ENCODE measurements at regions not wholly inside any gene's neighbourhood (a gene's known extent, or its start where the extent isn't known, plus 50 kb on each side); places are given as distances from the start of the nearest gene placed in this dataset.

DNA sequence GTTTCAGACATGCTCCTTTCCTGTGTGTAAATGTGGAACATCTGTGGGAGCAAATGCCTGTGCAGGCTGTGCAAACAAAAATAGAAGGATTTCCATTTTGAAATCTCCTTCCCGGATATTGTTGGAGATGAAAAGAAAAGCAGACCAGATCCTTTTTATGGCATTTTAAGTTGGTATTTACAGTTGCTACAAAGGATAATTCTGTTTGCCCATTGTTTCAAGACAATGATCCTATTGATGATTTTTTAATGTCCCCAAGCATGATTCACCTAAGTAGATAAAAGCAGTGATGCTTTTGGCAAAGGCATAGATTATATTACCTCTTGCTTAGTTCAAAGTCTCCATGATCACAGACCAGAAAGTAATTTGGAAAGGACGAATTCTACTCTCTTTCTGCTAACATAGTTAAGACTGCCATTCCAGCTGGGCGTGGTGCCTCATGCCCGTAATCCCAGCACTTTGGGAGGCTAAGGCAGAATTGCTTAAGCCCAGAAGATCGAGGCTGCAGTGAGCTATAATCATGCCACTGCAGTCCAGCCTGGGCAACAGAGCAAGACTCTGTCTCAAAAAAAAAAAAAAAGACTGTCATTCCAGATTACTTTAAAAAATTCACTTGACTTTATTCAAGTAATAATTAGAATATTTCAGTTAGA lies 209.6 kb upstream of the SLC39A10 start:
- no TSS peak for BruUV-seq (replicated peaks)
- POLR2A ChIA-PET, result no interaction called here
- DNase-seq (ENCODE audit: low spot score) (peak; percentile 6), ATAC-seq (no peak), FAIRE-seq (no peak)
- H2AFZ ChIP-seq (ENCODE audit: low read length), result no peak overlapping the region
- no peak overlapping the region for H3K4me3 ChIP-seq (replicated peaks in 1 of 3; ENCODE audit: insufficient read depth in 1 of 3, low read depth in 2 of 3, low read length in 3 of 3)
- no peak overlapping the region for H3K27ac ChIP-seq (ENCODE audit: extremely low read length, insufficient read depth, low read length)
- H3K27me3 ChIP-seq (ENCODE audit: control insufficient read depth in 1 of 2, insufficient read depth in 2 of 2, low read length in 2 of 2), result no peaks in the 10 kb centered on the region
- CTCF ChIA-PET (ENCODE audit: low intra/inter-chr PET ratio, low total read pairs), result no interaction called here
- H3K36me3 ChIP-seq (replicated peaks in 1 of 2; ENCODE audit: control insufficient read depth in 1 of 2, insufficient read depth in 2 of 2, low read length in 2 of 2), result no peaks in the 10 kb centered on the region
- H3K9me3 ChIP-seq (ENCODE audit: low read length), result no peaks in the 10 kb centered on the region
- TF ChIP-seq, protein P1, sequence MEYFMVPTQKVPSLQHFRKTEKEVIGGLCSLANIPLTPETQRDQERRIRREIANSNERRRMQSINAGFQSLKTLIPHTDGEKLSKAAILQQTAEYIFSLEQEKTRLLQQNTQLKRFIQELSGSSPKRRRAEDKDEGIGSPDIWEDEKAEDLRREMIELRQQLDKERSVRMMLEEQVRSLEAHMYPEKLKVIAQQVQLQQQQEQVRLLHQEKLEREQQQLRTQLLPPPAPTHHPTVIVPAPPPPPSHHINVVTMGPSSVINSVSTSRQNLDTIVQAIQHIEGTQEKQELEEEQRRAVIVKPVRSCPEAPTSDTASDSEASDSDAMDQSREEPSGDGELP (IDR thresholded peaks at IDR 0.05; ENCODE audit: borderline replicate concordance, low read depth), result no peak
- TF ChIP-seq ZBTB39 (CRISPR knock-in tag; IDR thresholded peaks at IDR 0.05) (no peak), BHLHE40 (IDR thresholded peaks at IDR 0.05; ENCODE audit: low read length) (no peak), FOXK2 (IDR thresholded peaks at IDR 0.05) (no peak), SYNCRIP (IDR thresholded peaks at IDR 0.05; ENCODE audit: insufficient read depth, low read depth, low read length) (no peak), ZBTB38 (CRISPR knock-in tag; IDR thresholded peaks at IDR 0.05) (no peak), AHR (CRISPR knock-in tag; IDR thresholded peaks at IDR 0.05) (no peak)
- TF ChIP-seq, protein P2, sequence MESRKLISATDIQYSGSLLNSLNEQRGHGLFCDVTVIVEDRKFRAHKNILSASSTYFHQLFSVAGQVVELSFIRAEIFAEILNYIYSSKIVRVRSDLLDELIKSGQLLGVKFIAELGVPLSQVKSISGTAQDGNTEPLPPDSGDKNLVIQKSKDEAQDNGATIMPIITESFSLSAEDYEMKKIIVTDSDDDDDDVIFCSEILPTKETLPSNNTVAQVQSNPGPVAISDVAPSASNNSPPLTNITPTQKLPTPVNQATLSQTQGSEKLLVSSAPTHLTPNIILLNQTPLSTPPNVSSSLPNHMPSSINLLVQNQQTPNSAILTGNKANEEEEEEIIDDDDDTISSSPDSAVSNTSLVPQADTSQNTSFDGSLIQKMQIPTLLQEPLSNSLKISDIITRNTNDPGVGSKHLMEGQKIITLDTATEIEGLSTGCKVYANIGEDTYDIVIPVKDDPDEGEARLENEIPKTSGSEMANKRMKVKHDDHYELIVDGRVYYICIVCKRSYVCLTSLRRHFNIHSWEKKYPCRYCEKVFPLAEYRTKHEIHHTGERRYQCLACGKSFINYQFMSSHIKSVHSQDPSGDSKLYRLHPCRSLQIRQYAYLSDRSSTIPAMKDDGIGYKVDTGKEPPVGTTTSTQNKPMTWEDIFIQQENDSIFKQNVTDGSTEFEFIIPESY (CRISPR knock-in tag; IDR thresholded peaks at IDR 0.05), result no peak
- WGBS (ENCODE audit: low lambda C conversion rate), result 0% methylated on average over 5 of the region's 5 CpGs
- intact Hi-C loops (cut with micrococcal nuclease; ENCODE audit: unreplicated experiment) (no loop called here), in situ Hi-C loops (cut with HindIII; ENCODE audit: extremely low pct_ligation_motif_present, low pct_unique_long_range_greater_than_20kb) (no loop called here)
- H4K20me1 ChIP-seq (ENCODE audit: insufficient read depth, low read length), result no peaks in the 10 kb centered on the region
- no peak overlapping the region for H3K9ac ChIP-seq (ENCODE audit: insufficient read depth, low read depth, low read length)
- H3K4me1 ChIP-seq (ENCODE audit: insufficient read depth, low read length), result no peaks in the 10 kb centered on the region
- H3K79me2 ChIP-seq (ENCODE audit: insufficient read depth, low read length), result no peaks in the 10 kb centered on the region
- H3K4me2 ChIP-seq (ENCODE audit: low read depth, low read length), result no peak overlapping the region
